Bronchial epithelial cell (primary cell): ENCODE measurements at regions not wholly inside any gene's neighbourhood (a gene's known extent, or its start where the extent isn't known, plus 50 kb on each side); places are given as distances from the start of the nearest gene placed in this dataset.

Source experiments
- DNase-seq: peaks from one replicate; pipeline ENCODE4 v3.0.0-alpha.2; 2010; ENCODE audit warnings: low read depth
- FAIRE-seq: peaks from 2 replicates; lab custom pipeline; 2011; peaks lifted over from hg19 to GRCh38; lab: Jason Lieb, UNC
- H3K27me3 ChIP-seq: 2 replicates; pipeline ENCODE4 v1.5.1; 2011; ENCODE audit warnings: low read length; ENCODE audit not compliant: control insufficient read depth, insufficient read depth
- H3K36me3 ChIP-seq: 2 replicates; pipeline ENCODE4 v1.5.1; 2011; ENCODE audit warnings: low read length; ENCODE audit not compliant: control insufficient read depth, insufficient read depth
- H3K4me3 ChIP-seq: 2 replicates; pipeline ENCODE4 v1.5.1; 2011; ENCODE audit warnings: mild to moderate bottlenecking, low read depth, low read length, control low read depth
- CTCF ChIP-seq: IDR thresholded peaks from 2 replicates; pipeline ENCODE4 v1.5.1; 2011; ENCODE audit warnings: mild to moderate bottlenecking, moderate library complexity, low read length, control low read depth, inconsistent platforms; ENCODE audit not compliant: insufficient read depth, severe bottlenecking

GRCh38 chr2:207477896-207478295, 51.9 kb upstream of the CREB1 start:
- no peak for FAIRE-seq
- H3K36me3 ChIP-seq: no peaks in the 10 kb centered on the region
- no peaks in the 10 kb centered on the region for H3K27me3 ChIP-seq
- no peak overlapping the region for H3K4me3 ChIP-seq
- no peak for TF ChIP-seq CTCF
- no peak for DNase-seq

DNA sequence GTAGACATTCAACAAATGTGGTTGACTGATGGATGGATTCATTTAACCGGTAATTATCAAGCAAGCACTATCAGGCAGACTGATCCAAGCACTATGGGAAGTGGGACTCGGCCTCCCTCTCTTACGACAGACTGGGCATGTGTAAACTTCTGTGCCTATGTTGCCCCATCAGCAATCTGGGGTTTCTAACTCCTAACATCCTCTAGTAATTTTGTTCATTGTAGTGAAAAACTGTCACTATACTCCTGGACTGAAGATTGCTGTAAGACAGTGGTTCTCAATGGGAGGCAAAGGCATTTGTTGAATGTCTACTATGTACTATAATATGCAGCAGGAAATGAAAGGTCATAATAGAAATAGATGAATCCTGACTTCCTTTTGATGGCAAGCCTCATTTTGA, 51.2 kb upstream of the CREB1 start:
- FAIRE-seq: no peak
- H3K4me3 ChIP-seq: no peak overlapping the region
- no peak for DNase-seq
- no peak for TF ChIP-seq CTCF
- no peaks in the 10 kb centered on the region for H3K27me3 ChIP-seq
- no peaks in the 10 kb centered on the region for H3K36me3 ChIP-seq

- no peaks in the 10 kb centered on the region for H3K27me3 ChIP-seq
- no peak overlapping the region for H3K4me3 ChIP-seq
- TF ChIP-seq CTCF: no peak
- DNase-seq (no peak), FAIRE-seq (no peak)
- H3K36me3 ChIP-seq: no peaks in the 10 kb centered on the region
These were observed 50.5 kb upstream of the CREB1 start for GRCh38 chr2:207479198-207479785.
